SU-DHL-6 (cell line): ENCODE measurements at regions not wholly inside any gene's neighbourhood (a gene's known extent, or its start where the extent isn't known, plus 50 kb on each side); places are given as distances from the start of the nearest gene placed in this dataset.

Experiments
- EZH2phosphoT487 ChIP-seq: fragments of 200-600 bp; sonication (generic), shearing (Covaris generic); conservative IDR thresholded peaks from 2 replicates; pipeline ENCODE4 v1.6.1; 2018; ENCODE audit warnings: mild to moderate bottlenecking, antibody characterized with exemption, low read length, moderate library complexity, mixed read lengths
- TF ChIP-seq, protein P1 (sequence below): fragments of 200-600 bp; sonication (generic); IDR thresholded peaks from one replicate; pipeline ENCODE4 v1.5.1; 2017; ENCODE audit warnings: antibody characterized with exemption, mild to moderate bottlenecking, low read length, moderate library complexity; ENCODE audit not compliant: insufficient read depth, poor library complexity, severe bottlenecking

DNA sequence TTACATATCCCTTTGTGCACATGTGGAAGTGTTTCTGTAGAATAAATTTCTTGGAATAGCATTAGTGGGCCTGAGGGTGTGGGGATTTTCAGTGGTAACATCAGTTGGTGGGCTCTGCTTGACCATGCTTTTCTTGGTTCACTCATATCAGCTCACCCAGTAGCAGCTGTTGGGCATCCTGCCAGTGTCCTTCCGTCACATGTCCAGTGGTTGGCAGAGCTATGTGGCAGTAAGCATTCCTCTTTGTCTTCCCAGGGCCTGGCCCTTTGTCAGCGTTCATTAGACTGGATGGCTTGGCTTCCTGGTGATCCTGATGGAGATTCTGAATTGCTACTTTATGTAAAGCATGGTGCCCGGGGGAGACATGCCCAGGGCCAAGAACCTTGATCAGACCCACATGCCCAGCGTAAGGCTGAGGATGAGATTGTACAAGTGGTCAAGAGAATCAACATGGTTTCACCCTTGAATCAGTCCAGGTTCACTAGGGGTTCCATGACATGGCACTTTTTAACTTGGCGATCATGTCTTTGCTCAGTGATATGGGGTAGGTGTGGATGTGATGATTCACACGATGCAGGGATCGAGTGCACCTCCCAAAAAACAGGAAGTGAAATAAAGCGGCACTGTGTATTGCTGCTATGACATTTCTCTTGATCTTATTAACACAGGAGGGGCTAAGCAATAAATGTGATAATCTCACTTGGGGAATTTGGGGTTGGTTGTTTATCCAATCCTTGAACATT lies 72.1 kb upstream of the IGFBP7 start:
- TF ChIP-seq, protein P1, sequence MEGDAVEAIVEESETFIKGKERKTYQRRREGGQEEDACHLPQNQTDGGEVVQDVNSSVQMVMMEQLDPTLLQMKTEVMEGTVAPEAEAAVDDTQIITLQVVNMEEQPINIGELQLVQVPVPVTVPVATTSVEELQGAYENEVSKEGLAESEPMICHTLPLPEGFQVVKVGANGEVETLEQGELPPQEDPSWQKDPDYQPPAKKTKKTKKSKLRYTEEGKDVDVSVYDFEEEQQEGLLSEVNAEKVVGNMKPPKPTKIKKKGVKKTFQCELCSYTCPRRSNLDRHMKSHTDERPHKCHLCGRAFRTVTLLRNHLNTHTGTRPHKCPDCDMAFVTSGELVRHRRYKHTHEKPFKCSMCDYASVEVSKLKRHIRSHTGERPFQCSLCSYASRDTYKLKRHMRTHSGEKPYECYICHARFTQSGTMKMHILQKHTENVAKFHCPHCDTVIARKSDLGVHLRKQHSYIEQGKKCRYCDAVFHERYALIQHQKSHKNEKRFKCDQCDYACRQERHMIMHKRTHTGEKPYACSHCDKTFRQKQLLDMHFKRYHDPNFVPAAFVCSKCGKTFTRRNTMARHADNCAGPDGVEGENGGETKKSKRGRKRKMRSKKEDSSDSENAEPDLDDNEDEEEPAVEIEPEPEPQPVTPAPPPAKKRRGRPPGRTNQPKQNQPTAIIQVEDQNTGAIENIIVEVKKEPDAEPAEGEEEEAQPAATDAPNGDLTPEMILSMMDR, result no peak
- no peak for TF ChIP-seq EZH2phosphoT487
